ENCODE measurements at regions not wholly inside any gene's neighbourhood (a gene's known extent, or its start where the extent isn't known, plus 50 kb on each side); places are given as distances from the start of the nearest gene placed in this dataset.

GRCh38 chr3:72547183-72547582 lies 301.1 kb downstream of the SHQ1 start:
- DNase-seq: no peak
- Histone ChIP-seq H3K9me3 (ENCODE audit: control insufficient read depth in 2 of 2, low read length in 2 of 2) (no peaks in the 10 kb centered on the region), H3K4me1 (ENCODE audit: control insufficient read depth, insufficient read depth, low read length, poor library complexity, severe bottlenecking) (no peaks in the 10 kb centered on the region), H3K4me3 (ENCODE audit: low read depth, low read length) (no peak overlapping the region), H3K27me3 (ENCODE audit: control insufficient read depth, insufficient read depth, low read length) (no peaks in the 10 kb centered on the region), H3K27ac (ENCODE audit: insufficient read depth, low read length, poor library complexity, severe bottlenecking) (no peak overlapping the region), H3K36me3 (ENCODE audit: control insufficient read depth, insufficient read depth, low read length) (no peaks in the 10 kb centered on the region)
- H3K27ac Mint-ChIP-seq: no peak overlapping the region
- peaks cover 0 to 3% (median 0%) of the 10 kb centered on the region in 7 donors for H3K9me3 Mint-ChIP-seq
- H3K27me3 Mint-ChIP-seq: no peaks in the 10 kb centered on the region
- peaks cover 0 to 19% (median 8%) of the 10 kb centered on the region in 4 donors for H3K4me1 Mint-ChIP-seq
- H3K36me3 Mint-ChIP-seq: no peaks in the 10 kb centered on the region
- ATAC-seq (ENCODE audit: low read depth in 2 of 2): no peak
- no peak overlapping the region for H3K4me3 Mint-ChIP-seq

GRCh38 chr3:72544239-72544638 lies 304.0 kb downstream of the SHQ1 start:
- Histone ChIP-seq H3K27me3 (ENCODE audit: control insufficient read depth, insufficient read depth, low read length) (no peaks in the 10 kb centered on the region), H3K4me3 (ENCODE audit: low read depth, low read length) (no peak overlapping the region), H3K9me3 (ENCODE audit: control insufficient read depth in 2 of 2, low read length in 2 of 2) (no peaks in the 10 kb centered on the region), H3K36me3 (ENCODE audit: control insufficient read depth, insufficient read depth, low read length) (no peaks in the 10 kb centered on the region), H3K4me1 (ENCODE audit: control insufficient read depth, insufficient read depth, low read length, poor library complexity, severe bottlenecking) (no peaks in the 10 kb centered on the region), H3K27ac (ENCODE audit: insufficient read depth, low read length, poor library complexity, severe bottlenecking) (no peak overlapping the region)
- no peaks in the 10 kb centered on the region for H3K27me3 Mint-ChIP-seq
- no peak overlapping the region for H3K4me3 Mint-ChIP-seq
- peaks cover 0 to 4% (median 0%) of the 10 kb centered on the region in 7 donors for H3K9me3 Mint-ChIP-seq
- no peaks in the 10 kb centered on the region for H3K36me3 Mint-ChIP-seq
- no peak for DNase-seq
- ATAC-seq (ENCODE audit: low read depth in 2 of 2): no peak
- no peak overlapping the region for H3K27ac Mint-ChIP-seq
- H3K4me1 Mint-ChIP-seq: peaks cover 0 to 6% (median 4%) of the 10 kb centered on the region in 4 donors

GRCh38 chr3:72543246-72543645 lies 305.0 kb downstream of the SHQ1 start:
- no peaks in the 10 kb centered on the region for H3K36me3 Mint-ChIP-seq
- no peak overlapping the region for H3K27ac ChIP-seq (ENCODE audit: insufficient read depth, low read length, poor library complexity, severe bottlenecking)
- peaks cover 0 to 4% (median 0%) of the 10 kb centered on the region in 7 donors for H3K9me3 Mint-ChIP-seq
- DNase-seq (no peak), ATAC-seq (ENCODE audit: low read depth in 2 of 2) (no peak)
- no peaks in the 10 kb centered on the region for H3K36me3 ChIP-seq (ENCODE audit: control insufficient read depth, insufficient read depth, low read length)
- no peak overlapping the region for H3K4me3 Mint-ChIP-seq
- H3K9me3 ChIP-seq (ENCODE audit: control insufficient read depth in 2 of 2, low read length in 2 of 2): no peaks in the 10 kb centered on the region
- no peaks in the 10 kb centered on the region for H3K27me3 Mint-ChIP-seq
- H3K4me1 Mint-ChIP-seq: peaks cover 0 to 2% (median 0%) of the 10 kb centered on the region in 4 donors
- H3K27me3 ChIP-seq (ENCODE audit: control insufficient read depth, insufficient read depth, low read length): no peaks in the 10 kb centered on the region
- no peak overlapping the region for H3K27ac Mint-ChIP-seq
- no peak overlapping the region for H3K4me3 ChIP-seq (ENCODE audit: low read depth, low read length)
- no peaks in the 10 kb centered on the region for H3K4me1 ChIP-seq (ENCODE audit: control insufficient read depth, insufficient read depth, low read length, poor library complexity, severe bottlenecking)

GRCh38 chr3:72542781-72543180 lies 305.5 kb downstream of the SHQ1 start:
- Histone ChIP-seq H3K27ac (ENCODE audit: insufficient read depth, low read length, poor library complexity, severe bottlenecking) (no peak overlapping the region), H3K9me3 (ENCODE audit: control insufficient read depth in 2 of 2, low read length in 2 of 2) (no peaks in the 10 kb centered on the region), H3K4me1 (ENCODE audit: control insufficient read depth, insufficient read depth, low read length, poor library complexity, severe bottlenecking) (no peaks in the 10 kb centered on the region), H3K27me3 (ENCODE audit: control insufficient read depth, insufficient read depth, low read length) (no peaks in the 10 kb centered on the region), H3K4me3 (ENCODE audit: low read depth, low read length) (no peak overlapping the region), H3K36me3 (ENCODE audit: control insufficient read depth, insufficient read depth, low read length) (no peaks in the 10 kb centered on the region)
- H3K9me3 Mint-ChIP-seq: peaks cover 0 to 4% (median 0%) of the 10 kb centered on the region in 7 donors
- H3K27ac Mint-ChIP-seq: no peak overlapping the region
- no peak for ATAC-seq (ENCODE audit: low read depth in 2 of 2)
- no peaks in the 10 kb centered on the region for H3K36me3 Mint-ChIP-seq
- peaks cover 0 to 2% (median 0%) of the 10 kb centered on the region in 4 donors for H3K4me1 Mint-ChIP-seq
- H3K27me3 Mint-ChIP-seq: no peaks in the 10 kb centered on the region
- no peak for DNase-seq
- no peak overlapping the region for H3K4me3 Mint-ChIP-seq

GRCh38 chr3:72539856-72540255 lies 308.4 kb downstream of the SHQ1 start:
- peaks cover 0 to 4% (median 0%) of the 10 kb centered on the region in 4 donors for H3K4me1 Mint-ChIP-seq
- Histone ChIP-seq H3K27me3 (ENCODE audit: control insufficient read depth, insufficient read depth, low read length) (no peaks in the 10 kb centered on the region), H3K27ac (ENCODE audit: insufficient read depth, low read length, poor library complexity, severe bottlenecking) (no peak overlapping the region), H3K4me3 (ENCODE audit: low read depth, low read length) (no peak overlapping the region), H3K4me1 (ENCODE audit: control insufficient read depth, insufficient read depth, low read length, poor library complexity, severe bottlenecking) (no peaks in the 10 kb centered on the region), H3K36me3 (ENCODE audit: control insufficient read depth, insufficient read depth, low read length) (no peaks in the 10 kb centered on the region), H3K9me3 (ENCODE audit: control insufficient read depth in 2 of 2, low read length in 2 of 2) (no peaks in the 10 kb centered on the region)
- H3K36me3 Mint-ChIP-seq: no peaks in the 10 kb centered on the region
- peaks cover 0 to 4% (median 0%) of the 10 kb centered on the region in 7 donors for H3K9me3 Mint-ChIP-seq
- H3K27ac Mint-ChIP-seq: no peak overlapping the region
- no peaks in the 10 kb centered on the region for H3K27me3 Mint-ChIP-seq
- no peak for ATAC-seq (ENCODE audit: low read depth in 2 of 2)
- no peak for DNase-seq
- H3K4me3 Mint-ChIP-seq: no peak overlapping the region

GRCh38 chr3:72538070-72538745 lies 310.0 kb downstream of the SHQ1 start:
- H3K27ac ChIP-seq (ENCODE audit: insufficient read depth, low read length, poor library complexity, severe bottlenecking): no peak overlapping the region
- H3K4me3 Mint-ChIP-seq: no peak overlapping the region
- no peak overlapping the region for H3K27ac Mint-ChIP-seq
- H3K36me3 ChIP-seq (ENCODE audit: control insufficient read depth, insufficient read depth, low read length): no peaks in the 10 kb centered on the region
- H3K4me1 ChIP-seq (ENCODE audit: control insufficient read depth, insufficient read depth, low read length, poor library complexity, severe bottlenecking): no peaks in the 10 kb centered on the region
- no peaks in the 10 kb centered on the region for H3K9me3 ChIP-seq (ENCODE audit: control insufficient read depth in 2 of 2, low read length in 2 of 2)
- ATAC-seq (ENCODE audit: low read depth in 2 of 2) (no peak), DNase-seq (no peak)
- H3K27me3 ChIP-seq (ENCODE audit: control insufficient read depth, insufficient read depth, low read length): no peaks in the 10 kb centered on the region
- peaks cover 0 to 6% (median 1%) of the 10 kb centered on the region in 7 donors for H3K9me3 Mint-ChIP-seq
- H3K36me3 Mint-ChIP-seq: no peaks in the 10 kb centered on the region
- peaks cover 0 to 11% (median 0%) of the 10 kb centered on the region in 4 donors for H3K4me1 Mint-ChIP-seq
- H3K4me3 ChIP-seq (ENCODE audit: low read depth, low read length): no peak overlapping the region
- no peaks in the 10 kb centered on the region for H3K27me3 Mint-ChIP-seq

GRCh38 chr3:72537448-72537847 lies 310.8 kb downstream of the SHQ1 start:
- no peaks in the 10 kb centered on the region for H3K36me3 ChIP-seq (ENCODE audit: control insufficient read depth, insufficient read depth, low read length)
- H3K4me1 Mint-ChIP-seq: peaks cover 0 to 9% (median 0%) of the 10 kb centered on the region in 4 donors
- no peak overlapping the region for H3K4me3 Mint-ChIP-seq
- H3K4me1 ChIP-seq (ENCODE audit: control insufficient read depth, insufficient read depth, low read length, poor library complexity, severe bottlenecking): no peaks in the 10 kb centered on the region
- H3K36me3 Mint-ChIP-seq: no peaks in the 10 kb centered on the region
- no peak overlapping the region for H3K27ac Mint-ChIP-seq
- no peaks in the 10 kb centered on the region for H3K27me3 Mint-ChIP-seq
- peaks cover 0 to 6% (median 0%) of the 10 kb centered on the region in 7 donors for H3K9me3 Mint-ChIP-seq
- ATAC-seq (ENCODE audit: low read depth in 2 of 2) (no peak), DNase-seq (no peak)
- H3K27ac ChIP-seq (ENCODE audit: insufficient read depth, low read length, poor library complexity, severe bottlenecking): no peak overlapping the region
- no peak overlapping the region for H3K4me3 ChIP-seq (ENCODE audit: low read depth, low read length)
- no peaks in the 10 kb centered on the region for H3K9me3 ChIP-seq (ENCODE audit: control insufficient read depth in 2 of 2, low read length in 2 of 2)
- H3K27me3 ChIP-seq (ENCODE audit: control insufficient read depth, insufficient read depth, low read length): peaks cover 3% of the 10 kb centered on the region

- H3K27me3 Mint-ChIP-seq: peaks cover 4% of the 10 kb centered on the region
- Histone ChIP-seq H3K27ac (ENCODE audit: insufficient read depth, low read length, poor library complexity, severe bottlenecking) (no peak overlapping the region), H3K4me1 (ENCODE audit: control insufficient read depth, insufficient read depth, low read length, poor library complexity, severe bottlenecking) (no peaks in the 10 kb centered on the region), H3K9me3 (ENCODE audit: control insufficient read depth in 2 of 2, low read length in 2 of 2) (no peaks in the 10 kb centered on the region), H3K36me3 (ENCODE audit: control insufficient read depth, insufficient read depth, low read length) (no peaks in the 10 kb centered on the region), H3K27me3 (ENCODE audit: control insufficient read depth, insufficient read depth, low read length) (peaks cover 5% of the 10 kb centered on the region), H3K4me3 (ENCODE audit: low read depth, low read length) (no peak overlapping the region)
- DNase-seq (no peak), ATAC-seq (ENCODE audit: low read depth in 2 of 2) (no peak)
- H3K9me3 Mint-ChIP-seq: peaks cover 0 to 4% (median 0%) of the 10 kb centered on the region in 7 donors
- no peak overlapping the region for H3K27ac Mint-ChIP-seq
- H3K36me3 Mint-ChIP-seq: no peaks in the 10 kb centered on the region
- H3K4me3 Mint-ChIP-seq: no peak overlapping the region
- H3K4me1 Mint-ChIP-seq: peaks cover 0 to 9% (median 0%) of the 10 kb centered on the region in 4 donors
Observed at GRCh38 chr3:72536878-72537267, 311.4 kb downstream of the SHQ1 start.
